Keratinocyte (primary cell): ENCODE measurements at regions not wholly inside any gene's neighbourhood (a gene's known extent, or its start where the extent isn't known, plus 50 kb on each side); places are given as distances from the start of the nearest gene placed in this dataset.

Source experiments
- DNase-seq: peaks from one replicate; pipeline ENCODE4 v3.0.0-alpha.2; 2011; ENCODE audit warnings: low read depth, missing footprints, low spot score
- FAIRE-seq: peaks from 2 replicates; lab custom pipeline; 2011; peaks lifted over from hg19 to GRCh38; lab: Jason Lieb, UNC
- H2AFZ ChIP-seq: 2 replicates; pipeline ENCODE4 v1.6.0; 2012; ENCODE audit warnings: low read length, control low read depth, inconsistent platforms; ENCODE audit not compliant: control insufficient read depth
- H3K27ac ChIP-seq: 2 replicates; pipeline ENCODE4 v1.5.1; 2011; ENCODE audit warnings: low read length; ENCODE audit not compliant: control insufficient read depth, insufficient read depth
- H3K27me3 ChIP-seq: 3 replicates; pipeline ENCODE4 v1.6.0; 2011; ENCODE audit warnings: low read length; ENCODE audit not compliant: control insufficient read depth, insufficient read depth; ENCODE audit errors: extremely low read depth
- H3K36me3 ChIP-seq, 2 experiments: 2 replicates in 1 of 2; 3 replicates in 1 of 2; pipeline ENCODE4 v1.5.1; 2011; ENCODE audit warnings: low read length in 2 of 2, mild to moderate bottlenecking in 1 of 2; ENCODE audit not compliant: control insufficient read depth in 2 of 2, insufficient read depth in 2 of 2; ENCODE audit errors: extremely low read depth in 1 of 2
- H3K4me1 ChIP-seq: 3 replicates; pipeline ENCODE4 v1.5.1; 2011; ENCODE audit warnings: low read length; ENCODE audit not compliant: control insufficient read depth, insufficient read depth; ENCODE audit errors: extremely low read depth
- H3K4me2 ChIP-seq: 3 replicates; pipeline ENCODE4 v1.6.0; 2011; ENCODE audit warnings: low read depth, low read length; ENCODE audit not compliant: control insufficient read depth, insufficient read depth; ENCODE audit errors: extremely low read depth
- H3K4me3 ChIP-seq, 3 experiments: fragments of 200-600 bp in 1 of 3; sonication (generic) in 1 of 3; 2 replicates in 2 of 3; 3 replicates in 1 of 3; pipeline ENCODE4 v1.5.1; 2011 to 2016; ENCODE audit warnings: low read length in 3 of 3, mild to moderate bottlenecking in 3 of 3, control low read depth in 2 of 3, inconsistent platforms in 1 of 3, low read depth in 1 of 3, mixed read lengths in 1 of 3, mixed run types in 1 of 3, moderate library complexity in 1 of 3; ENCODE audit not compliant: control insufficient read depth in 2 of 3, insufficient read depth in 2 of 3; ENCODE audit errors: extremely low read depth in 1 of 3
- H3K79me2 ChIP-seq: 2 replicates; pipeline ENCODE4 v1.6.0; 2012; ENCODE audit warnings: low read length; ENCODE audit not compliant: control insufficient read depth, insufficient read depth
- H3K9ac ChIP-seq: 3 replicates; pipeline ENCODE4 v1.6.0; 2011; ENCODE audit warnings: low read length; ENCODE audit not compliant: control insufficient read depth, insufficient read depth; ENCODE audit errors: extremely low read depth
- H3K9me1 ChIP-seq: 3 replicates; pipeline ENCODE4 v1.6.0; 2011; ENCODE audit warnings: low read length; ENCODE audit not compliant: control insufficient read depth, insufficient read depth; ENCODE audit errors: extremely low read depth
- H3K9me3 ChIP-seq: 2 replicates; pipeline ENCODE4 v1.5.1; 2012; ENCODE audit warnings: low read depth, low read length; ENCODE audit not compliant: control insufficient read depth
- H4K20me1 ChIP-seq: 3 replicates; pipeline ENCODE4 v1.6.0; 2011; ENCODE audit warnings: low read length; ENCODE audit not compliant: control insufficient read depth, insufficient read depth; ENCODE audit errors: extremely low read depth
- EZH2 ChIP-seq: IDR thresholded peaks from one replicate; pipeline ENCODE4 v1.6.1; 2012; ENCODE audit warnings: inconsistent platforms, mild to moderate bottlenecking, low read length, moderate library complexity
- dilution Hi-C: fragments of 300-500 bp; cut with MboI; formaldehyde crosslinking; loops from one replicate; pipeline ENCODE4 v1.7.0; 2020; ENCODE audit warnings: low sequenced_read_pairs; ENCODE audit not compliant: extremely low pct_ligation_motif_present
- TF ChIP-seq, protein P1 (sequence below), 3 experiments: IDR thresholded peaks in 1 of 3; conservative IDR thresholded peaks in 1 of 3; optimal IDR thresholded peaks in 1 of 3; 2 replicates in 2 of 3; 3 replicates in 1 of 3; pipeline versions ENCODE3 to v1.5.1; 2011; ENCODE audit warnings: low read length in 3 of 3, mild to moderate bottlenecking in 3 of 3, moderate library complexity in 2 of 3, control low read depth in 1 of 3, inconsistent platforms in 1 of 3; ENCODE audit not compliant: insufficient read depth in 2 of 3; ENCODE audit errors: extremely low read depth in 1 of 3

DNA sequence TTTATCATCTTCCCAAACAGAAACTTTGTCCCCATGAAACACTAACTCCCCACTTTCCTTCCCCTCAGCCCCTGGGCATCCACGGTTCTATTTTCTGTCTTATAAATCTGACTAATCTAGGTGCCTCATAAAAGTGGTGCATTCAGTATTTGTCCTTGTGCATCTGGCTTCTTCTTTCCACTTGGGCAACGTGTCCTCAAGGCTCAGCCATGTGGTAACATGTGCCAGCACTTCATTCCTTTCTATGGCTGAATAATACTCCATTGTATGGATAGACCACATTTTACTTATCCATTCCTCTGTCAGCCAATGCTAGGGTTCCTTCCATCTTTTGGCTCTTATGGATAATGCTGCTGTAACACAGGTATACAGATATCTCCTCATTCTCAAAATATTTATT is 305.0 kb upstream of the RUNX1 start:
- FAIRE-seq (no peak), DNase-seq (no peak)
- Histone ChIP-seq H3K36me3 (no peaks in the 10 kb centered on the region), H3K4me2 (no peak overlapping the region), H3K4me1 (peaks cover 8% of the 10 kb centered on the region), H2AFZ (no peak overlapping the region), H4K20me1 (no peaks in the 10 kb centered on the region), H3K9ac (no peak overlapping the region), H3K79me2 (no peaks in the 10 kb centered on the region), H3K4me3 (no peak overlapping the region), H3K27ac (no peak overlapping the region), H3K9me3 (no peaks in the 10 kb centered on the region), H3K27me3 (no peaks in the 10 kb centered on the region), H3K9me1 (no peaks in the 10 kb centered on the region)
- TF ChIP-seq, protein P1, sequence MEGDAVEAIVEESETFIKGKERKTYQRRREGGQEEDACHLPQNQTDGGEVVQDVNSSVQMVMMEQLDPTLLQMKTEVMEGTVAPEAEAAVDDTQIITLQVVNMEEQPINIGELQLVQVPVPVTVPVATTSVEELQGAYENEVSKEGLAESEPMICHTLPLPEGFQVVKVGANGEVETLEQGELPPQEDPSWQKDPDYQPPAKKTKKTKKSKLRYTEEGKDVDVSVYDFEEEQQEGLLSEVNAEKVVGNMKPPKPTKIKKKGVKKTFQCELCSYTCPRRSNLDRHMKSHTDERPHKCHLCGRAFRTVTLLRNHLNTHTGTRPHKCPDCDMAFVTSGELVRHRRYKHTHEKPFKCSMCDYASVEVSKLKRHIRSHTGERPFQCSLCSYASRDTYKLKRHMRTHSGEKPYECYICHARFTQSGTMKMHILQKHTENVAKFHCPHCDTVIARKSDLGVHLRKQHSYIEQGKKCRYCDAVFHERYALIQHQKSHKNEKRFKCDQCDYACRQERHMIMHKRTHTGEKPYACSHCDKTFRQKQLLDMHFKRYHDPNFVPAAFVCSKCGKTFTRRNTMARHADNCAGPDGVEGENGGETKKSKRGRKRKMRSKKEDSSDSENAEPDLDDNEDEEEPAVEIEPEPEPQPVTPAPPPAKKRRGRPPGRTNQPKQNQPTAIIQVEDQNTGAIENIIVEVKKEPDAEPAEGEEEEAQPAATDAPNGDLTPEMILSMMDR (optimal IDR thresholded peaks at IDR 0.05 in 1 of 3, IDR thresholded peaks at IDR 0.05 in 1 of 3, conservative IDR thresholded peaks at IDR 0.05 in 1 of 3; ENCODE audit: extremely low read depth in 1 of 3, insufficient read depth in 2 of 3, low read length in 3 of 3), result no peak
- dilution Hi-C loops, result no loop called here

DNA sequence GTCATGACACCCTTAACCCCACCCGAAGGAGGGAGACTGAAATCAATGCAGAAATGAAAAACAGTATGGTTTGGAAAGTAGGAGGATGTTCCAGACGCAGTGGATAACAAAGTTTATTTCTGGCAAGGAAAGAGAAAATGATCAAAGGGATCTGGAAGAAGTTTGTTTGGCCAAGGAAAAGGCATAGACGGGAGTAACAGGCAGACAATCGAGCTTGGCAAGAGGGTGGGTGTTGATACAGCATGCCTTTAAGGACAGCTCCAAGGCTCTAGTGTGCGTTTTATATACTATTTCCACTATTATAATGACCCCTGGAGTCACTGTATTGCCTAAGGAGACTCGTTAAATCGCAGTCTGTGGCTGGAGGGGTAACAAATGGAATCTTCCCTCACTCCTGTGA is 303.7 kb upstream of the RUNX1 start:
- dilution Hi-C loops, result no loop called here
- no peaks in the 10 kb centered on the region for H3K79me2 ChIP-seq
- DNase-seq (no peak), FAIRE-seq (no peak)
- H3K27me3 ChIP-seq, result no peaks in the 10 kb centered on the region
- H3K9me1 ChIP-seq, result no peaks in the 10 kb centered on the region
- H4K20me1 ChIP-seq, result no peaks in the 10 kb centered on the region
- TF ChIP-seq, protein P1 (optimal IDR thresholded peaks at IDR 0.05 in 1 of 3, IDR thresholded peaks at IDR 0.05 in 1 of 3, conservative IDR thresholded peaks at IDR 0.05 in 1 of 3; ENCODE audit: extremely low read depth in 1 of 3, insufficient read depth in 2 of 3, low read length in 3 of 3), result no peak
- no peak for TF ChIP-seq EZH2
- H3K9ac ChIP-seq, result no peak overlapping the region
- H3K4me2 ChIP-seq, result no peak overlapping the region
- no peak overlapping the region for H3K27ac ChIP-seq
- no peaks in the 10 kb centered on the region for H3K36me3 ChIP-seq
- H3K4me3 ChIP-seq, result no peak overlapping the region
- no peak overlapping the region for H2AFZ ChIP-seq
- no peaks in the 10 kb centered on the region for H3K9me3 ChIP-seq
- H3K4me1 ChIP-seq, result peaks cover 8% of the 10 kb centered on the region
